DOHH2 (cell line): ENCODE measurements at regions not wholly inside any gene's neighbourhood (a gene's known extent, or its start where the extent isn't known, plus 50 kb on each side); places are given as distances from the start of the nearest gene placed in this dataset.

ENCODE experiments used
- H3F3A ChIP-seq: fragments of 200-600 bp; sonication (generic), shearing (Covaris generic); 2 replicates; pipeline ENCODE4 v1.6.0; 2016; ENCODE audit warnings: antibody characterized with exemption, mild to moderate bottlenecking; ENCODE audit not compliant: control insufficient read depth, insufficient read depth
- H3K27ac ChIP-seq: fragments of 200-600 bp; sonication (generic); 2 replicates; pipeline ENCODE4 v1.5.1; 2014; ENCODE audit warnings: low read depth, mild to moderate bottlenecking, low read length, moderate library complexity
- H3K27me3 ChIP-seq: fragments of 200-600 bp; sonication (generic); 2 replicates; pipeline ENCODE4 v1.6.1; 2014; ENCODE audit warnings: mild to moderate bottlenecking, low read length, mixed read lengths; ENCODE audit not compliant: control insufficient read depth
- H3K36me3 ChIP-seq: fragments of 200-600 bp; sonication (generic); 2 replicates; pipeline ENCODE4 v1.6.1; 2014; ENCODE audit warnings: mild to moderate bottlenecking, low read length, moderate library complexity, mixed read lengths; ENCODE audit not compliant: control insufficient read depth
- H3K4me1 ChIP-seq: fragments of 200-600 bp; sonication (generic); 2 replicates; pipeline ENCODE4 v1.6.1; 2014; ENCODE audit warnings: mild to moderate bottlenecking, low read length, mixed read lengths; ENCODE audit not compliant: control insufficient read depth
- H3K4me2 ChIP-seq: fragments of 200-600 bp; sonication (generic); 2 replicates; pipeline ENCODE4 v1.6.0; 2014; ENCODE audit warnings: mild to moderate bottlenecking, low read length, moderate library complexity
- H3K4me3 ChIP-seq: fragments of 200-600 bp; sonication (generic); 2 replicates; pipeline ENCODE4 v1.5.1; 2014; ENCODE audit warnings: mild to moderate bottlenecking, low read length, mixed read lengths
- H3K79me2 ChIP-seq: fragments of 200-600 bp; sonication (generic); 2 replicates; pipeline ENCODE4 v1.6.1; 2014; ENCODE audit warnings: mild to moderate bottlenecking, low read length, mixed read lengths; ENCODE audit not compliant: control insufficient read depth
- H3K9me2 ChIP-seq: fragments of 200-600 bp; sonication (generic); replicated peaks from 2 replicates; pipeline ENCODE4 v1.6.1; 2014; ENCODE audit warnings: mild to moderate bottlenecking, low read length, mixed read lengths; ENCODE audit not compliant: control insufficient read depth
- H3K9me3 ChIP-seq: fragments of 200-600 bp; sonication (generic); 2 replicates; pipeline ENCODE4 v1.6.1; 2014; ENCODE audit warnings: antibody characterized with exemption, low read length, mixed read lengths; ENCODE audit not compliant: control insufficient read depth, insufficient read depth
- H4K20me1 ChIP-seq: fragments of 200-600 bp; sonication (generic); 2 replicates; pipeline ENCODE4 v1.6.0; 2014; ENCODE audit warnings: low read depth, mild to moderate bottlenecking, antibody characterized with exemption, low read length, moderate library complexity; ENCODE audit not compliant: control insufficient read depth, insufficient read depth
- EZH2phosphoT487 ChIP-seq: fragments of 200-600 bp; sonication (generic); IDR thresholded peaks from 2 replicates; pipeline ENCODE4 v1.6.1; 2017; ENCODE audit warnings: borderline replicate concordance, mild to moderate bottlenecking, antibody characterized with exemption, low read length, moderate library complexity, mixed read lengths
- TF ChIP-seq, protein P1 (sequence below): fragments of 200-600 bp; sonication (generic); IDR thresholded peaks from one replicate; pipeline ENCODE4 v1.5.1; 2014; ENCODE audit warnings: antibody characterized with exemption, mild to moderate bottlenecking, low read depth, low read length; ENCODE audit not compliant: poor library complexity, severe bottlenecking

DNA sequence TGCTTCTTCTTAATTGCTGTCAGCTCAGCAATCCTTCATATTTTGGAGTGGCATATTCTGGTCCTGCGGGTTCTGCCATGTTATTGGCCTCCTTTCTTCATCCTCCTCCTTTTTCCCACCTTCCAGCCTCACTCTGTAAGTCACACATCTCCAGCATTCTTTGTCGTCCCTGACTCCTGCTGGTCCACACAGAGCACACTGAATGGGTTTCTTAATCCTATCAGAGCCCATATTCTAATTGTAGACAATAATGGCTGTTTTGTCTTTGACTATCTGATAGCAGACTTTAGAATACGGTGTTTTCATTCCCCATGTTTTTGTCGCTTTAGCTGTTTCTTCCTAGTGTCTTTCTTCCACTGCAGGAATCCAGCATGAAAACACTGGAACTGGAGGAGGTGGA is 389.6 kb downstream of the REEP3 start:
- Histone ChIP-seq H3K27ac (no peak overlapping the region), H3K4me1 (no peaks in the 10 kb centered on the region), H3K36me3 (no peaks in the 10 kb centered on the region), H3K9me3 (no peaks in the 10 kb centered on the region), H4K20me1 (no peaks in the 10 kb centered on the region), H3K27me3 (0 out of 2 replicates have a peak, but pooled peaks cover 2% of the 10 kb centered on the region), H3F3A (no peaks in the 10 kb centered on the region), H3K9me2 (no peaks in the 10 kb centered on the region), H3K4me2 (no peak overlapping the region), H3K79me2 (no peaks in the 10 kb centered on the region), H3K4me3 (no peak overlapping the region)
- TF ChIP-seq EZH2phosphoT487 = no peak
- TF ChIP-seq, protein P1, sequence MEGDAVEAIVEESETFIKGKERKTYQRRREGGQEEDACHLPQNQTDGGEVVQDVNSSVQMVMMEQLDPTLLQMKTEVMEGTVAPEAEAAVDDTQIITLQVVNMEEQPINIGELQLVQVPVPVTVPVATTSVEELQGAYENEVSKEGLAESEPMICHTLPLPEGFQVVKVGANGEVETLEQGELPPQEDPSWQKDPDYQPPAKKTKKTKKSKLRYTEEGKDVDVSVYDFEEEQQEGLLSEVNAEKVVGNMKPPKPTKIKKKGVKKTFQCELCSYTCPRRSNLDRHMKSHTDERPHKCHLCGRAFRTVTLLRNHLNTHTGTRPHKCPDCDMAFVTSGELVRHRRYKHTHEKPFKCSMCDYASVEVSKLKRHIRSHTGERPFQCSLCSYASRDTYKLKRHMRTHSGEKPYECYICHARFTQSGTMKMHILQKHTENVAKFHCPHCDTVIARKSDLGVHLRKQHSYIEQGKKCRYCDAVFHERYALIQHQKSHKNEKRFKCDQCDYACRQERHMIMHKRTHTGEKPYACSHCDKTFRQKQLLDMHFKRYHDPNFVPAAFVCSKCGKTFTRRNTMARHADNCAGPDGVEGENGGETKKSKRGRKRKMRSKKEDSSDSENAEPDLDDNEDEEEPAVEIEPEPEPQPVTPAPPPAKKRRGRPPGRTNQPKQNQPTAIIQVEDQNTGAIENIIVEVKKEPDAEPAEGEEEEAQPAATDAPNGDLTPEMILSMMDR = no peak

DNA sequence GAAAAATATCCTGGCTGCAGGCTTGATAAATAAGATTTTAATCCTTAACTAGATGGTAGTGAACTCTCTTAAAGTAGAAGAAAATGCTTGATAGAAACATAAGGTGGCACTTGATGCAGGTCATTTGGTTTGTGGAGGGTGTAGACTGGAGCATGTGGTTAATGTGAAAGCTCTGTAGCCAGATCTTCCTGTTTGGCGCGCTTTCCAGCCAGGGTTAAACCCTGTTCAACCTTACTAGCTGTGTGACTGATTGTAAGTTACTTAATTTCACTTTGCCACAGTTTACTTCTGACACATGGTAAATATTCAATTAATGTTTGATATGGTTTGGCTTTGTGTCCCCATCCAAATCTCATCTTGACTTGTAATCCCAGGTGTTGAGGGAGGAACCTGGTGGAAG is 394.0 kb downstream of the REEP3 start:
- Histone ChIP-seq H3K4me1 (no peaks in the 10 kb centered on the region), H3F3A (no peaks in the 10 kb centered on the region), H3K9me2 (no peaks in the 10 kb centered on the region), H3K36me3 (no peaks in the 10 kb centered on the region), H3K27me3 (0 out of 2 replicates have a peak, but pooled peaks cover 2% of the 10 kb centered on the region), H3K27ac (no peak overlapping the region), H4K20me1 (no peaks in the 10 kb centered on the region), H3K9me3 (no peaks in the 10 kb centered on the region), H3K4me2 (no peak overlapping the region), H3K79me2 (no peaks in the 10 kb centered on the region), H3K4me3 (no peak overlapping the region)
- TF ChIP-seq, protein P1 = no peak
- no peak for TF ChIP-seq EZH2phosphoT487

DNA sequence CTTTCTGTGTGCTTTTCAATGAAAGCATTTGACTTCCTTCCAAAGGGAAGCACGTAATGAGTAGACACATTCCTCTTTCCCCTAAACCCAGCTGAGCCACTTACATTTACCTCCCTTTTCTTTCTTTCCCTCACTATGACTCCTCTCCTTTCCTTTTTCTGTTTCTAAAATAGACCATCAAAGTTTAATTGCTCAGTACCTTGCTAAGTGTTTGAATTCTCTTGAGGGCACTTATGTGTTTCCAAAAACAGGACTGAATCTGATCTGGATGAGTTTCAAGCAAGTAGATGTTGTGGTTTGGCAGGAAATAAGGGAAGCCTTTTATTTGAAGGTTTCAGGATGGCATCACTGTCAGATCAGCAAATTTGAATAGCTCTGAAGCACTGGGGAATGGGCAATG is 396.2 kb downstream of the REEP3 start:
- H3K27ac ChIP-seq = no peak overlapping the region
- H3K36me3 ChIP-seq = no peaks in the 10 kb centered on the region
- no peaks in the 10 kb centered on the region for H3K4me1 ChIP-seq
- no peaks in the 10 kb centered on the region for H3K9me3 ChIP-seq
- no peaks in the 10 kb centered on the region for H4K20me1 ChIP-seq
- H3K9me2 ChIP-seq = no peaks in the 10 kb centered on the region
- no peaks in the 10 kb centered on the region for H3K79me2 ChIP-seq
- H3K4me2 ChIP-seq = no peak overlapping the region
- no peak overlapping the region for H3K4me3 ChIP-seq
- H3F3A ChIP-seq = no peaks in the 10 kb centered on the region
- TF ChIP-seq, protein P1 = no peak
- TF ChIP-seq EZH2phosphoT487 = no peak
- H3K27me3 ChIP-seq = 0 out of 2 replicates have a peak, but pooled peaks cover 2% of the 10 kb centered on the region
